ENCODE measurements at regions not wholly inside any gene's neighbourhood (a gene's known extent, or its start where the extent isn't known, plus 50 kb on each side); places are given as distances from the start of the nearest gene placed in this dataset.

DNA sequence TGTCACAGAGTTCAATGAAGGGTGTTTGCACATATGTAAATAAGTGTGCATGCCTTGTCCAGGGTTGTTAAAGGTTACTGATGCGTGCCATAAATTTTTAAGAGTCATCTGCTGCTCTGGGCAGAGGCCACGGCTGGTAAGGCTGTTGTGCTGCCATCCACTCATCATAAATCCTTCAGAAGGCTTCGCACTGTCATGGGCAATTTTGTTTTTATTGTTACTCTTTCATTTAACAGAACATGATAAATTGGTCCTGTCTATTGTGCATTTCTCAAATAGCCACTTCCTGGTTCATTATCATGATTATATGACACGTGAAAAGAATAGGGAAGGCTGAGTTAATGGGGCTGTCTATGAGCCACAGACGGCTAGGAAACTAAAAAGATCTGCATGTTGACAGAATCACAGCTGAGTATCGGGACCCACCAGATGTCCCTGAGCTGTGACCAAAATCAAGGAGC, 634.3 kb upstream of the SOX11 start:
- DNase-seq (ENCODE audit: extremely low read depth, low read depth): no peak
- TF ChIP-seq, protein P1, sequence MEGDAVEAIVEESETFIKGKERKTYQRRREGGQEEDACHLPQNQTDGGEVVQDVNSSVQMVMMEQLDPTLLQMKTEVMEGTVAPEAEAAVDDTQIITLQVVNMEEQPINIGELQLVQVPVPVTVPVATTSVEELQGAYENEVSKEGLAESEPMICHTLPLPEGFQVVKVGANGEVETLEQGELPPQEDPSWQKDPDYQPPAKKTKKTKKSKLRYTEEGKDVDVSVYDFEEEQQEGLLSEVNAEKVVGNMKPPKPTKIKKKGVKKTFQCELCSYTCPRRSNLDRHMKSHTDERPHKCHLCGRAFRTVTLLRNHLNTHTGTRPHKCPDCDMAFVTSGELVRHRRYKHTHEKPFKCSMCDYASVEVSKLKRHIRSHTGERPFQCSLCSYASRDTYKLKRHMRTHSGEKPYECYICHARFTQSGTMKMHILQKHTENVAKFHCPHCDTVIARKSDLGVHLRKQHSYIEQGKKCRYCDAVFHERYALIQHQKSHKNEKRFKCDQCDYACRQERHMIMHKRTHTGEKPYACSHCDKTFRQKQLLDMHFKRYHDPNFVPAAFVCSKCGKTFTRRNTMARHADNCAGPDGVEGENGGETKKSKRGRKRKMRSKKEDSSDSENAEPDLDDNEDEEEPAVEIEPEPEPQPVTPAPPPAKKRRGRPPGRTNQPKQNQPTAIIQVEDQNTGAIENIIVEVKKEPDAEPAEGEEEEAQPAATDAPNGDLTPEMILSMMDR (IDR thresholded peaks at IDR 0.05; ENCODE audit: low read depth, low read length, missing control alignments): no peak
- H3K4me3 ChIP-seq (replicated peaks; ENCODE audit: low read depth, low read length): no peak overlapping the region

DNA sequence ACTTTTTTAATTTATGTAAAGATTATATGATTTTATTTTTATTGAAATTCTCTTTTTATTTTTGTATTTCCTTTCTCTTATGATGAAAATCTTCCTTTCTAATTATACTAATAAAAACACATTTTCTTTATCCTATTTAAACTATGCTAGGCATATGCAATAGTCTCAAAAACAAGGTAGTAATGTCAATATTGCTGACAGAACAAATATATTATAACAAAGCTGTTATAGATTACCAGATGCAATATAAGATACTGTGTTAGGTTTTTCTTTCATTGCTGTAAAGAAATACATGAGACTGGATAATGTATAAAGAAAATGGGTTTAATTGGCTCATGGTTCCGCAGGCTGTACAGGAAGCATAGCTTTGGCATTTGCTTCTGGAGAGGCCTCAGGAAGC, 631.2 kb upstream of the SOX11 start:
- DNase-seq (ENCODE audit: extremely low read depth, low read depth): no peak
- no peak overlapping the region for H3K4me3 ChIP-seq (replicated peaks; ENCODE audit: low read depth, low read length)
- TF ChIP-seq, protein P1 (IDR thresholded peaks at IDR 0.05; ENCODE audit: low read depth, low read length, missing control alignments): no peak

DNA sequence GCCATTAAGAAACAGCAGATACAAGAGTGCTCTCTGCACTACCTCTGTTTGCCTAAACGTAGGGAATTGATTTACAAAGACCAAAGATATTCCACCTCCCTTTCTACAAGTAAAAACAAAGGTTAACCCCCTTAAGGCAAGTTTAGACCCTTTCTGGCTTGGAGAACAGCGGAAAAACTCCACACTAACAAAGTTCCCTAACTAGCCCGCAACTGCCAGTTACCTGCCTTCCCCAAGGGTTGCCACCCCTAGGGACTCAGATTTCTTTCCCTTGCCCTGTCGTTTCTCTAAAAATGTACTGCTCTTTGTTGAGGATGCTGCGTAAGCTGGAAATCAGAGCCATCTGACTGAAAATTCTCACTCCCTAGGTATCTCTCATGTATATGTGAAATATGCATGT, 627.5 kb upstream of the SOX11 start:
- TF ChIP-seq, protein P1 (IDR thresholded peaks at IDR 0.05; ENCODE audit: low read depth, low read length, missing control alignments): no peak
- no peak for DNase-seq (ENCODE audit: extremely low read depth, low read depth)
- H3K4me3 ChIP-seq (replicated peaks; ENCODE audit: low read depth, low read length): no peak overlapping the region

DNA sequence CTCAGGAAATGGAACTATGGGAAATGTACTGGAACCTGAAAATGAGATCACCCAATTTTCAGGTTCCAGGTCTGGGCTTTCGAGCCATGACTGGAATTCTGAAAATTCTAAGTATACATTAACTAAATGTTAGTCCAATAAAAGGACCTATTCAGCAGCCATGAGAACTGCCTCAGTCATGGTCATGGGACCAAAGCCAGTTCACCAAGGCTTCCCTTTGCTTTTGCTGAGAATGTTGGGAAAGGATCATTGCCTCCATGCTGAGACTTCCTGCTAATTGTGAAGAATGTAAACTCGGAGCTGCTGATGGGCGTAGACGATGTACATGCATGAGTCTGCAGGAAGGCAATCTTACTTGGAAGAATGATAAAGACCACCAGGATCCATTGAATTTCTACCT, 624.4 kb upstream of the SOX11 start:
- H3K4me3 ChIP-seq (replicated peaks; ENCODE audit: low read depth, low read length): no peak overlapping the region
- TF ChIP-seq, protein P1 (IDR thresholded peaks at IDR 0.05; ENCODE audit: low read depth, low read length, missing control alignments): no peak
- DNase-seq (ENCODE audit: extremely low read depth, low read depth): no peak

DNA sequence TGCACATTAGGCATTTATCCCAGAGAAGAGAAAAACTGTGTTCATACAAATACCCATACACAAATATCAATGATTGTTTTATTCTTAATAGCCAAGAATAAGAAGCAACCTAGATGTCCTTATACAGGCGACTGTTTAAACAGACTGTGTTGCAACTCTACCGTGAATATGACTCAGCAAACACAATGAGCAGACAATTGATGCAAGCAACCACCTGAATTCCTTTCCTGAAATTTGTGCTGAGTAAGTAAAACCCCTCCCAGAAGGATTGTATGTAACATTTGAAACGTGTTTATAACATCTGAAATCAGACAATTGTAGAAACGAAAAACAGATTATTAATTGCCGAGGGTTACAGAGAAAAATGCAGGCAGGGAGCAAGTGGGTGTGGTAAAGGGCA, 621.9 kb upstream of the SOX11 start:
- H3K4me3 ChIP-seq (replicated peaks; ENCODE audit: low read depth, low read length): no peak overlapping the region
- TF ChIP-seq, protein P1 (IDR thresholded peaks at IDR 0.05; ENCODE audit: low read depth, low read length, missing control alignments): no peak
- no peak for DNase-seq (ENCODE audit: extremely low read depth, low read depth)

DNA sequence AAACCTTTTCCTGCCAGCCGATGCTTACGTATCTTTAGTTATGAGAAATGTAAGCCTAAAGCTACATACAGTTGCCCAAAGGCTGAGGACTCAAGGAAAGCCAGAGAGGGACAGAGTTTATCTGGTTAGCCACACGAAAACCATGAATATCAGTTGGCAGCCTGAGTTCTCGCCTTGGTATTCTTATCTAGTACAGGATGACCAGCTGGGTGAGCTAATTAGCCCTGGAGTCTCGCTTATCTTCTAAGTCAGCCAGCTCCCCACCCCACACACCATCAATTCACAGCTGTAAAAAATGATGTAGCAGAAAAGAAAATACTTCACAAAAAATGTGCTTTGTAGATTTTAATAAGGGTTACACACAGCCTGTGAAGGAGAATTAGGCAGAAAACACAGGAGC, 617.5 kb upstream of the SOX11 start:
- DNase-seq (ENCODE audit: extremely low read depth, low read depth): no peak
- no peak overlapping the region for H3K4me3 ChIP-seq (replicated peaks; ENCODE audit: low read depth, low read length)
- TF ChIP-seq, protein P1 (IDR thresholded peaks at IDR 0.05; ENCODE audit: low read depth, low read length, missing control alignments): no peak

DNA sequence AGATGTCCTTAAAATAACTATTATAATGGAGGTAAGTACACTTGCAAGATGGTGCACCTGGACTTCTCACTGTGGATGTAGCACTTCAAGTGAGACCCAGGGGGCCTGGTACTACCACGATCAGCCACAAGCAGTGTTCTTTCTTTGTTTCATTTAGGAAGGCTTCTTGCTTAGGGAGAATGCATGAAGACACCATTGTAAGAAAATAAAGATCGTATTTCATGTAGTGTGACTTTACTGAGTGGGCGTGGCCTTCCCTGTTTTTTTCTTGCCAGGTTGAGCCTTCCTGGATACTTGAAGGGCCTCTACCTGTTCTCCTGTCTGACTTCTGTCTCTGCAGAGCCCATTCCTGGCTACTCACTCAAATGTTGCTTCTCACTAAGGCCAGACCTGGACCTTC, 615.6 kb upstream of the SOX11 start:
- H3K4me3 ChIP-seq (replicated peaks; ENCODE audit: low read depth, low read length): no peak overlapping the region
- no peak for DNase-seq (ENCODE audit: extremely low read depth, low read depth)
- TF ChIP-seq, protein P1 (IDR thresholded peaks at IDR 0.05; ENCODE audit: low read depth, low read length, missing control alignments): no peak

Data from HFF-Myc (cell line).